Colon (tissue), 2 donors: ENCODE measurements at regions not wholly inside any gene's neighbourhood (a gene's known extent, or its start where the extent isn't known, plus 50 kb on each side); places are given as distances from the start of the nearest gene placed in this dataset.
"Not testable (repeated sequence)": the region's sequence is repeated elsewhere in the genome, so short reads cannot be mapped to it uniquely, and the experiment has no call there.

Experiments
- FAIRE-seq: peaks from 2 replicates; lab custom pipeline; 2012; peaks lifted over from hg19 to GRCh38; lab: Jason Lieb, UNC
- donor health status: control.
- donor health status: control.

DNA sequence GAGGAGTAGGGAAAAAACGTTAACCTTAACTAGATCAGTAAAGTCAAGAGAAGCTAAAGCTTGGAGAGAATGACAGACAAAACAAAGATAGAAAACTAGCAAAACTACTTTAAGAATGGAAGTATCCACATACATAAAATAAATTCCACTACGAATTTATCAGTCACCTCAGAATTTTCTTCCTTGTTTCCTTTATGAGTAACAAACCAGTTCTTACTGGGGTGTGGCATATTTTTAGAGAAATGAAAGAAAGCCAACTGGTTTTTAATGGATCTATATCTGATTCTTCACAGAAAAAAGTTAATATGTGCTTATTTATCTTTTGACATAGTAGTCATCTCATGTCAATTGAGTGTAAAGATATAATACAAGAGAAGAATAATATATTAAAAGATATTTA, 2033.7 kb upstream of the CELF4 start:
- FAIRE-seq, result no peak

- FAIRE-seq, result peak; percentile 72
Measured at GRCh38 chr18:39596891-39597290, 2031.3 kb upstream of the CELF4 start.

- FAIRE-seq, result no peak
Measured at GRCh38 chr18:39596221-39596620, 2030.6 kb upstream of the CELF4 start.

DNA sequence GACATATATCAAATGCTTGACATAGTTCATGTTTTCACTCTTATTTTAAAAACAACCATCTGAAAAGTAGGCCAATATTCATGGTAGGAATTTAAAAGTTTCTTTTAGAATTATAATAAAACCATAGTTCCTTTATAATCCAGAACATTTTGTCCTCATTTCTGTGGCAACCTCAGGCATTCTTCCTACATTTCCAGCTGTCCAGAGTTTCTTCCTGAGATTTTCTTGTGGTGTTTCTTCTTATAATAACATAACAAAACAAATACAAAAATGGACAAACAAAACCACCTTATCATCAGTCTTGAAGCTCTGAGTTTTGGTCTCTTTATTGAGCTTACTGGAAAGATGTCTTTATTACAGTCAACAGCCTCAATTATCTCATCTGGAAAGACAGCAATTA, 2028.6 kb upstream of the CELF4 start:
- no peak for FAIRE-seq

- FAIRE-seq, result no peak
Measured at GRCh38 chr18:39591649-39592048, 2026.1 kb upstream of the CELF4 start.

- no peak for FAIRE-seq
Measured at GRCh38 chr18:39589496-39589895, 2023.9 kb upstream of the CELF4 start.

DNA sequence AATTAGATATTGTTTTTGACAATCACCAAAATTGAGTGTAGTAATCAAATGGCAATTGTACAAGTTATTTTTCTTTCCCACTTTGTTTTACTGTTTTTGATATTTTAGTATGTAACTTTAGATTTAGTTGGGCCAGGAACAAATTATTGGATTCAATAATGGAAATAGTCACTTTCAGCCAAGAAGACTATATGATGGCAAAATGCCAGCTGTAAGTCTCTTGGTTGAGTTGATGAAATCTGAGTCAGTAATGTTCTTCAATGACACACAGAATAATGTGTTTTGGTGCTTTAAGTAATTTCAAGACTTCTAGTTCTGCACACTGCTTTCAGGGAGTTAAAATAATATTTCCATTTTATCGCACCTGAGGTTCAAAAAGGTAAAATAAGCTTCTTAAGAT, 2022.0 kb upstream of the CELF4 start:
- peak; percentile 21 for FAIRE-seq

- no peak for FAIRE-seq
Measured at GRCh38 chr18:39586741-39587140, 2021.1 kb upstream of the CELF4 start.

- FAIRE-seq, result no peak
Measured at GRCh38 chr18:39574897-39575296, 2009.3 kb upstream of the CELF4 start.

- FAIRE-seq, result no peak
Measured at GRCh38 chr18:39571511-39571910, 2005.9 kb upstream of the CELF4 start.

DNA sequence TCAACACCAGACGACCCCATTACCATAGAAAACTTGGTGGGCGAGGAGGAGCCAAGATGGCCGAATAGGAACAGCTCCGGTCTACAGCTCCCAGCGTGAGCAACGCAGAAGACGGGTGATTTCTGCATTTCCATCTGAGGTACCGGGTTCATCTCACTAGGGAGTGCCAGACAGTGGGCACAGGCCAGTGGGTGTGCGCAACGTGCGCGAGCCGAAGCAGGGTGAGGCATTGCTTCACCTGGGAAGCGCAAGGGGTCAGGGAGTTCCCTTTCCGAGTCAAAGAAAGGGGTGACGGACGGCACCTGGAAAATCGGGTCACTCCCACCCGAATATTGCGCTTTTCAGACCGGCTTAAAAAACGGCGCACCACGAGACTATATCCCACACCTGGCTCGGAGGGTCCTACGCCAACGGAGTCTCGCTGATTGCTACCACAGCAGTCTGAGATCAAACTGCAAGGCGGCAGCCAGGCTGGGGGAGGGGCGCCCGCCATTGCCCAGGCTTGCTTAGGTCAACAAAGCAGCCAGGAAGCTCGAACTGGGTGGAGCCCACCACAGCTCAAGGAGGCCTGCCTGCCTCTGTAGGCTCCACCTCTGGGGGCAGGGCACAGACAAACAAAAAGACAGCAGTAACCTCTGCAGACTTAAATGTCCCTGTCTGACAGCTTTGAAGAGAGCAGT, 2000.1 kb upstream of the CELF4 start:
- FAIRE-seq, result not testable (repeated sequence)

DNA sequence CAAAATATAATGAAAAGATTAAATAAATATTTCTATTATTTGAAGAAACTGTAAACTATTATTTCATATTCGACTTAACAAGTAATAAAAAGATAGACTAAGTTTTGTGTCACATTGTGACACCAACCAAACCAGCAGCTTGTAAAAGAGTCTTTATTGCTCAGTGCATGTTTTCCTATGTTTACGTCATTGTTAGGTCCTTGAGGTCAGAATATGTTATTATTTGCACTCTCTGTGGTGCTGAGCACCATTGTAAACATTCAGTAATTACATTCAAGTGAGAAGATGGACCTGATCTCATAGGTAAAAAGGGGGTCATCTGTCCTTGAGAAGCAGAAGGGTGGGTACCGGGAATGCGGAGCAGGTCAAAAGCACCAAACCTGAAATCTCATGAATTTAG, 1999.1 kb upstream of the CELF4 start:
- FAIRE-seq, result no peak

- no peak for FAIRE-seq
Measured at GRCh38 chr18:39561126-39561525, 1995.5 kb upstream of the CELF4 start.

GRCh38 chr18:39558658-39559057, 1993.1 kb upstream of the CELF4 start:
- FAIRE-seq, result no peak

DNA sequence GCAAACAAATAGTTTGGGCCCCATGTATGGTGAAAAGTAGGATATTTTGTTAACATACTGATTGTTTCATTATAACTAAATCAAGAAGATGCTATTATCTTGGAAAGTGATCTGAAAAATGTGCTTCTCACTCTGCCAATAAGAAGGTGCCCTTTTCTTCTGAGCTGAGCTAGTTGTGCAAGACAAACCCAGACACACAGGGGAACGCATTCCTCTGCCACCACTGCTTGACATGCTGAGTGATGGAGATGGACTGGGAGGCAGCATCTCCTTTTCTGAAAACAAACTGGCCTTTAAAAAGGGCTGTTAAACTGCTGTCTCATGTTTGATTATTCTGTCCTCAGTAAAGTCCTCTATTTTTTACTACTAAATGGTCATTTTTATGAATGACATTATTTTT, 1989.9 kb upstream of the CELF4 start:
- FAIRE-seq, result no peak

DNA sequence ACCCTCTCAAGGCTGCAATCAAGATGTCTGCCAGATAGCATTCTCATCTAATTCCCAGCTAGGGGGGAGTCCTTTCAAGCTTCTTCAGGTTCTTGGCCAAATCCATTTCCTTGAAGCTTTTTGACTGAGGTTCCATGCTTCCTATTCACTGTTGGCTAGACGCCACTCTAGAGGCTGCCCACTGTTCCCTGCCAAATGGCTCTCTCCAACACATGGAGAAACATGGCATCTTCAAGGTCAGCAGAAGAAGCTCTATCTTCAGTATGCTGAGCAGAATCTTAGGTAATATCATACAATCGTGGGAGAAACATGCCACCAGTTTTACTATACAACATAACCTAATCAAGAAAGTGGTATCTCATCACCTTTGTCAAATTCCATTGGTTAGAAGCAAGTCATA, 1985.1 kb upstream of the CELF4 start:
- FAIRE-seq, result no peak

DNA sequence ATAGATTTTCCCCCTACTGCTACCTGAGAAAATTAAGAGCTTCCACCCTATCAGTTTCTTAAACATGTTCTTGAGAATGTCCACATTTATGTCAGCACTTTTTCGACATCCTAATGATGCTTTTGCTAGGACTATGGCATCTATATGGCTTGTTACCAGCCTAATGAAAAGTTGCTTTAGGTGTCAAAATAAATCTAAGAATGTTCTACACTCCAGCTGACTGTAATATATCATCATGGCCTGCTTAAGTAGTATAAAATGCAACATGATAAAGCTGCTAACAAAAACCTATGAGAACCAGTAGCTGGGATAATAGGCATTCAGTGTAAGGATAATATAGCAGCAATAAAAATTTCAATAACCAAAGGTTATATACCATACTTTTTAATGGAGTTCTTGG, 1983.5 kb upstream of the CELF4 start:
- no peak for FAIRE-seq

GRCh38 chr18:39531659-39532058, 1966.1 kb upstream of the CELF4 start:
- FAIRE-seq, result no peak

- no peak for FAIRE-seq
Measured at GRCh38 chr18:39529358-39529757, 1963.8 kb upstream of the CELF4 start.

- no peak for FAIRE-seq
Measured at GRCh38 chr18:39527465-39527864, 1961.9 kb upstream of the CELF4 start.

- no peak for FAIRE-seq
Measured at GRCh38 chr18:39524370-39524769, 1958.8 kb upstream of the CELF4 start.

- no peak for FAIRE-seq
Measured at GRCh38 chr18:39523281-39523680, 1957.7 kb upstream of the CELF4 start.

GRCh38 chr18:39521164-39521563, 1955.6 kb upstream of the CELF4 start:
- FAIRE-seq, result no peak

GRCh38 chr18:39519741-39520140, 1954.1 kb upstream of the CELF4 start:
- FAIRE-seq, result no peak

GRCh38 chr18:39515299-39515698, 1949.7 kb upstream of the CELF4 start:
- no peak for FAIRE-seq
